ENCODE measurements at regions not wholly inside any gene's neighbourhood (a gene's known extent, or its start where the extent isn't known, plus 50 kb on each side); places are given as distances from the start of the nearest gene placed in this dataset.

DNA sequence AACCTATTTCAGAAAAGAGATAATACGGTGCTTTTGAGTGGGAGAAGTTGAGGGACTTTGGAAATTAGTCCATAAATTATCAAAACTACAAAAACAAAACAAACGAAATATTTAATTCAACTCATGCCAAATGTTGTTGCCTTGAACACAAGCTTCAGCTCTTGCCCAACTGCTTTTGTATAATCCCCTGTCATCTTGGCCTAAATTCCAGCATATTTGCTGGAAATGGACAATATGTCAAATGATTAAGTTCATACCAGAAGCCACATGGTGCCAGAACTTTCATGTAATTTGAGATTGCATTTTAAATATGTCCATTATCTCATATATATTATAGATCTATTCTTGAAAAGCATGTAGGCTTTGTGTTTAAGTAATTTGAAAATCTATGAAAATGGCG, 373.7 kb upstream of the SLITRK6 start:
- Histone ChIP-seq H3K27ac (no peak overlapping the region), H3K27me3 (no peaks in the 10 kb centered on the region), H3K36me3 (no peaks in the 10 kb centered on the region), H3K9me3 (no peaks in the 10 kb centered on the region), H3K4me3 (no peak overlapping the region), H3K4me1 (no peaks in the 10 kb centered on the region)
- DNase-seq (no peak), ATAC-seq (no peak)
- intact Hi-C loops (cut with DNase I), result no loop called here
- TF ChIP-seq, protein P1, sequence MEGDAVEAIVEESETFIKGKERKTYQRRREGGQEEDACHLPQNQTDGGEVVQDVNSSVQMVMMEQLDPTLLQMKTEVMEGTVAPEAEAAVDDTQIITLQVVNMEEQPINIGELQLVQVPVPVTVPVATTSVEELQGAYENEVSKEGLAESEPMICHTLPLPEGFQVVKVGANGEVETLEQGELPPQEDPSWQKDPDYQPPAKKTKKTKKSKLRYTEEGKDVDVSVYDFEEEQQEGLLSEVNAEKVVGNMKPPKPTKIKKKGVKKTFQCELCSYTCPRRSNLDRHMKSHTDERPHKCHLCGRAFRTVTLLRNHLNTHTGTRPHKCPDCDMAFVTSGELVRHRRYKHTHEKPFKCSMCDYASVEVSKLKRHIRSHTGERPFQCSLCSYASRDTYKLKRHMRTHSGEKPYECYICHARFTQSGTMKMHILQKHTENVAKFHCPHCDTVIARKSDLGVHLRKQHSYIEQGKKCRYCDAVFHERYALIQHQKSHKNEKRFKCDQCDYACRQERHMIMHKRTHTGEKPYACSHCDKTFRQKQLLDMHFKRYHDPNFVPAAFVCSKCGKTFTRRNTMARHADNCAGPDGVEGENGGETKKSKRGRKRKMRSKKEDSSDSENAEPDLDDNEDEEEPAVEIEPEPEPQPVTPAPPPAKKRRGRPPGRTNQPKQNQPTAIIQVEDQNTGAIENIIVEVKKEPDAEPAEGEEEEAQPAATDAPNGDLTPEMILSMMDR (IDR thresholded peaks at IDR 0.05), result no peak

GRCh38 chr13:86161257-86161656, 362.0 kb upstream of the SLITRK6 start:
- Histone ChIP-seq H3K27me3 (no peaks in the 10 kb centered on the region), H3K9me3 (no peaks in the 10 kb centered on the region), H3K4me3 (no peak overlapping the region), H3K27ac (no peak overlapping the region), H3K36me3 (no peaks in the 10 kb centered on the region), H3K4me1 (no peaks in the 10 kb centered on the region)
- no peak for ATAC-seq
- TF ChIP-seq, protein P1 (IDR thresholded peaks at IDR 0.05), result no peak
- no peak for DNase-seq
- intact Hi-C loops (cut with DNase I), result no loop called here

DNA sequence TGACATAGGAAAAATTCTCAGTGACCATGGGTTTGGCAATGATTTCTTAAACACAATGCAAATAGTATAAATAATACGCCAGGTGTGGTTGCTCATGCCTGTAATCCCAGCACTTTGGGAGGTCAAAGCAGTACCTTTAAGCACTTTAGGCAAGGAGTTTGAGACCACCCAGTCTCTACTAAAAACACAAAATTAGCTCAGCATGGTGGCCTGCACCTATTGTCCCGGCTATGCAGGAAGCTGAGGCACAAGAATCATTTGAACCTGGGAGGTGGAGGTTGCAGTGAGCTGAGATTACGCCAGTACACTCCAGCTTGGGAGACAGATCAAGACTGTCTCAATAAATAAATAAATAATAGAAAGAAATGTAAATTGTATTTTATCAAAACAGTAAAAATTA, 356.5 kb upstream of the SLITRK6 start:
- H3K36me3 ChIP-seq, result no peaks in the 10 kb centered on the region
- H3K4me1 ChIP-seq, result no peaks in the 10 kb centered on the region
- intact Hi-C loops (cut with DNase I), result no loop called here
- H3K27me3 ChIP-seq, result no peaks in the 10 kb centered on the region
- no peak for ATAC-seq
- H3K4me3 ChIP-seq, result no peak overlapping the region
- H3K27ac ChIP-seq, result no peak overlapping the region
- no peaks in the 10 kb centered on the region for H3K9me3 ChIP-seq
- TF ChIP-seq, protein P1 (IDR thresholded peaks at IDR 0.05), result no peak
- no peak for DNase-seq

- Histone ChIP-seq H3K4me3 (no peak overlapping the region), H3K4me1 (no peaks in the 10 kb centered on the region), H3K36me3 (no peaks in the 10 kb centered on the region), H3K27me3 (no peaks in the 10 kb centered on the region), H3K27ac (no peak overlapping the region), H3K9me3 (no peaks in the 10 kb centered on the region)
- ATAC-seq (no peak), DNase-seq (no peak)
- TF ChIP-seq, protein P1 (IDR thresholded peaks at IDR 0.05), result no peak
- intact Hi-C loops (cut with DNase I), result no loop called here
Measured at GRCh38 chr13:86142080-86142479, 342.9 kb upstream of the SLITRK6 start.

DNA sequence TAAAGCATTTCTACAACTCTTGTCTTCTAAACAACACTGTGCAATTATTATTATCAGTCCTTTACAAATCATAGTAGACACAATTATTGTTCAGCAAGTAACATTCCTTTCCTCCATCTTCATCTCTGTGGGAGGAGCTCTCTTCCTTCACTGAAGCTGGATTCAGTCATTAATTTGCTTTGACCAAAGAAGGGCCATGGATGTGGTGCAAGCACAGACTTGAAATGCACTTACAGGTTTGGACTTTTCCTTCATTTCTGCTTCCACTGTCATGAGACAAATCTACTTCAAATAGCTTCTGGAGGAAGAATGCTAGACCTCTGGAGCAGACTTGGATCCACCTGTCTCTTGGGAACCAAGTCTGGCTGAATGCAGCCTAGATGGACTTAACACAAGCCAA, 336.6 kb upstream of the SLITRK6 start:
- Histone ChIP-seq H3K36me3 (no peaks in the 10 kb centered on the region), H3K27me3 (no peaks in the 10 kb centered on the region), H3K4me1 (no peaks in the 10 kb centered on the region), H3K9me3 (no peaks in the 10 kb centered on the region), H3K27ac (no peak overlapping the region), H3K4me3 (no peak overlapping the region)
- TF ChIP-seq, protein P1 (IDR thresholded peaks at IDR 0.05), result no peak
- intact Hi-C loops (cut with DNase I), result no loop called here
- DNase-seq, result no peak
- ATAC-seq, result no peak

- Histone ChIP-seq H3K27ac (no peak overlapping the region), H3K27me3 (no peaks in the 10 kb centered on the region), H3K36me3 (no peaks in the 10 kb centered on the region), H3K4me3 (no peak overlapping the region), H3K4me1 (no peaks in the 10 kb centered on the region), H3K9me3 (no peaks in the 10 kb centered on the region)
- ATAC-seq (no peak), DNase-seq (no peak)
- intact Hi-C loops (cut with DNase I), result no loop called here
- TF ChIP-seq, protein P1 (IDR thresholded peaks at IDR 0.05), result no peak
Measured at GRCh38 chr13:86121881-86122280, 322.7 kb upstream of the SLITRK6 start.
